ENCODE measurements at regions not wholly inside any gene's neighbourhood (a gene's known extent, or its start where the extent isn't known, plus 50 kb on each side); places are given as distances from the start of the nearest gene placed in this dataset.

DNA sequence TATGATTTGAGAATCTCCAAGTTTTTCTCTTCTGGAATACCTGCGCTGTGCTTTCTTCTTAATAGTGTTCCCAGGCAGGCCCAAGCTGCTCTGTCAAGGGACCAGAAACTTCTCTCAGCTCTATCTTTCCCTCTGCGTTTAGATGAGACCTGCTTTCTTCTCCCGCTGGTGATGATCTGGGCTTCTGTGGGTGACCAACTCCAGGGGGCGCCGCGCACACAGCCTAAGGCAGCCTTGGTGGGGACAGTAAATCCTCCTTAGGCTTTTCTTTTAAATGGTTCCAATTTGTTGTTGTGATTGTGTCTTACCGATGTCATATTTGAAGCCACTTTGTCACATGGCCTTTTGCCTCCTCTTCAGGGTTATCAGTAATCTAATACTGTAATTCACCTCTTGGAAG is 439.4 kb upstream of the KLF12 start:
- no peak for TF ChIP-seq POLR2A (IDR thresholded peaks at IDR 0.05; ENCODE audit: low read depth, low read length)
- no peak for TF ChIP-seq POLR2AphosphoS5 (IDR thresholded peaks at IDR 0.05; ENCODE audit: low read depth, low read length)

Measured in GM12892 (cell line).